Nephron (organoid): ENCODE measurements at regions not wholly inside any gene's neighbourhood (a gene's known extent, or its start where the extent isn't known, plus 50 kb on each side); places are given as distances from the start of the nearest gene placed in this dataset.

Experiments
- H3K27ac Mint-ChIP-seq, 3 experiments: 2 replicates each; pipeline ENCODE4 v1.8.0; 2020; ENCODE audit warnings: mixed read lengths in 3 of 3, mild to moderate bottlenecking in 2 of 3, moderate library complexity in 1 of 3
- H3K27me3 Mint-ChIP-seq: 2 replicates; pipeline ENCODE4 v1.8.0; 2021; ENCODE audit warnings: low read depth, mild to moderate bottlenecking, moderate library complexity, mixed read lengths
- H3K36me3 Mint-ChIP-seq: 2 replicates; pipeline ENCODE4 v1.8.0; 2020; ENCODE audit warnings: low read depth, mixed read lengths
- H3K4me1 Mint-ChIP-seq: 2 replicates; pipeline ENCODE4 v1.8.0; 2020; ENCODE audit warnings: mixed read lengths
- H3K4me3 Mint-ChIP-seq, 3 experiments: 2 replicates each; pipeline ENCODE4 v1.8.0; 2020; ENCODE audit warnings: mild to moderate bottlenecking in 3 of 3, mixed read lengths in 3 of 3, moderate library complexity in 2 of 3
- H3K9me3 Mint-ChIP-seq: 2 replicates; pipeline ENCODE4 v1.8.0; 2020; ENCODE audit warnings: mixed read lengths
- TF ChIP-seq, protein P1 (sequence below), 3 experiments: fragments of 200-600 bp; sonication (generic); IDR thresholded peaks; one replicate each; pipeline ENCODE4 v1.5.0; 2021; ENCODE audit warnings: antibody characterized with exemption in 3 of 3; ENCODE audit not compliant: unreplicated experiment in 3 of 3

DNA sequence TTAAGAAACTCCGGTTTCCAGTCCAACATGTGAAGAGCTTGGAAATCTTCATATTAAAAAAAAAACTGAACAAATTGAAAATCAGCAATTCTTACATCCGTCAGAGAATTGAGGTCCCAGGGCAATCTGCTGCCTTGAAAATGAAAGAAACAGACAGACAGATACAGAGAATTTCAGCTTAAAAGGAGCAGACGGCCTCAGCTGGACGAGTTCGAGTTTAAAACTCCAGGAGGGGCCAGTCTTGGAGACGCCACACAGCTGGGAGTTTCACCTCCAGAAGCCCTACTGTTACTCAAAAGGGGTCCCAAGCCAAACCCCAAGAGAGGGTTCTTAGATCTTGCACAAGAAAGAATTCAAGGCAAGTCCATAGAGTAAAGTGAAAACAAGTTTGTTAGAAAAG lies 226.5 kb upstream of the ARL4C start:
- Mint-ChIP-seq H3K27ac (no peak overlapping the region), H3K9me3 (no peaks in the 10 kb centered on the region), H3K27me3 (no peaks in the 10 kb centered on the region), H3K4me3 (no peak overlapping the region), H3K4me1 (peaks cover 20% of the 10 kb centered on the region), H3K36me3 (no peaks in the 10 kb centered on the region)
- TF ChIP-seq, protein P1, sequence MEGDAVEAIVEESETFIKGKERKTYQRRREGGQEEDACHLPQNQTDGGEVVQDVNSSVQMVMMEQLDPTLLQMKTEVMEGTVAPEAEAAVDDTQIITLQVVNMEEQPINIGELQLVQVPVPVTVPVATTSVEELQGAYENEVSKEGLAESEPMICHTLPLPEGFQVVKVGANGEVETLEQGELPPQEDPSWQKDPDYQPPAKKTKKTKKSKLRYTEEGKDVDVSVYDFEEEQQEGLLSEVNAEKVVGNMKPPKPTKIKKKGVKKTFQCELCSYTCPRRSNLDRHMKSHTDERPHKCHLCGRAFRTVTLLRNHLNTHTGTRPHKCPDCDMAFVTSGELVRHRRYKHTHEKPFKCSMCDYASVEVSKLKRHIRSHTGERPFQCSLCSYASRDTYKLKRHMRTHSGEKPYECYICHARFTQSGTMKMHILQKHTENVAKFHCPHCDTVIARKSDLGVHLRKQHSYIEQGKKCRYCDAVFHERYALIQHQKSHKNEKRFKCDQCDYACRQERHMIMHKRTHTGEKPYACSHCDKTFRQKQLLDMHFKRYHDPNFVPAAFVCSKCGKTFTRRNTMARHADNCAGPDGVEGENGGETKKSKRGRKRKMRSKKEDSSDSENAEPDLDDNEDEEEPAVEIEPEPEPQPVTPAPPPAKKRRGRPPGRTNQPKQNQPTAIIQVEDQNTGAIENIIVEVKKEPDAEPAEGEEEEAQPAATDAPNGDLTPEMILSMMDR (IDR thresholded peaks at IDR 0.05; ENCODE audit: unreplicated experiment in 3 of 3) = no peak

DNA sequence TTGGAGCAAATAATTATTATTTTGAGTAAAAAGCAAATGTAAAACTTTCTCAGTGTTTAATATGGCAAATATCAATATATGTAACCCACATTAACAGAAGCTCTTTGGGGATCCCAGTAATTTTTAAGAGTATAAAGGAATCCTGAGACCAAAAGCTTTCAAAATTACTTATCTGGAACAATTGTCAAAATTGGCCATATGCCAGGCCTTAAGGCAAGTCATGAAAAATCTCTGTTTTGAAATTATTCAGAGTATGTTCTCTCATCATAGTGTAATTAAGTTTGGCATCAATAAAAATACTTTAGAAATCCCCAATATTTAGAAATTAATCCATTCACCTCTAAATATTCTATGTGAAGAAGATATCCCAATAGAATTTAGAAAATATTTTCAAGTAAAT lies 225.3 kb upstream of the ARL4C start:
- Mint-ChIP-seq H3K27me3 (no peaks in the 10 kb centered on the region), H3K27ac (no peak overlapping the region), H3K4me3 (no peak overlapping the region), H3K36me3 (no peaks in the 10 kb centered on the region), H3K9me3 (no peaks in the 10 kb centered on the region), H3K4me1 (peaks cover 31% of the 10 kb centered on the region)
- TF ChIP-seq, protein P1 (IDR thresholded peaks at IDR 0.05; ENCODE audit: unreplicated experiment in 3 of 3) = no peak

DNA sequence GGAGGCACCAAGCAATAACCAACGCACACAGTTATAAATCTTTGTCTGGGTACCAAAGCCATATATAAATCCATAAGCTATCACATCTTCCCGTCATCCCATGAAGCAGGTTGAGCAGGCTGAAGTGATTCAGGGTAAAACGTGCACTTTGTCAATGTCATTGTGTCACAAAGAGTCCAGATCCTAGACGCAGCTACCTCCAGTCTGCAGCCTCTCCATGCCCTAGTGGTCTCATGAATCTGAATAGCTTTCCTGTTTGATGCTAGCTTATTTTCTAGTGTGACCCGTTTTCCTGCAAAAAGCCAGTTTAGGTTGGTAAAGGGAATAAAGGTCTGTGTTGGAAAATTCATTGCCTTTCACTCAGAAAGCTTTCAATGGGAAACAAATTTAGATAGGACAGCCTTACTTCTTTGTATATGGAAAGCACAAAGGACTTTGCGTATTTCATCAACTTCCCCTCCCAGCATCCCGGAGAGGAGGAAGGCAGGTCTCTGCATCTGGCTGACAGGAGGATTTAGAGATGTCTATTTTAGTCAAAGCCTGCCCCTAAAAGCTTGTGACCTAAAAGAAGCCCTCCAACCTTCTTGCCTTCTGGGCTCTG lies 222.3 kb upstream of the ARL4C start:
- H3K4me3 Mint-ChIP-seq = no peak overlapping the region
- no peaks in the 10 kb centered on the region for H3K9me3 Mint-ChIP-seq
- H3K27me3 Mint-ChIP-seq = peaks cover 18% of the 10 kb centered on the region
- H3K27ac Mint-ChIP-seq = no peak overlapping the region
- H3K36me3 Mint-ChIP-seq = no peaks in the 10 kb centered on the region
- H3K4me1 Mint-ChIP-seq = peaks cover 17% of the 10 kb centered on the region
- TF ChIP-seq, protein P1 (IDR thresholded peaks at IDR 0.05; ENCODE audit: unreplicated experiment in 3 of 3) = no peak

DNA sequence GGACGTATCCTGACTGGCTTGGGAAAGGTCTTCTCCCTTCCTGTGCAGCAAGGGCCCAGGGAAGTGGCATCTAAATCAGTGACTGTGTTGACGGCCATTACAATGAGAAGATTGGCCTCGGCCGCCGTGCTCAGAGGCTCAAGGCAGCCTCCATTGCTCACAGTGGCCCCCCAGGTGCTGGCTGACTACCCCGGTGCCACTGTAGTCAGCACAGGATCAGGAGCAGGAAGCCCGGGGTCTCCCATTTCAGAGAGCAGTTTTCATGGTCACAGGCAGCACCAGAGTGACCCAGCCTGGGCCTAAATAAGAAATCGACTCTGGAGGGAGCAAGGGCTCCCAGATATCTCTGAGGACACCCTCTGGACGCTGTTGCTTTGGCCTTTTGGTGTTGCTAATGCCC lies 219.4 kb upstream of the ARL4C start:
- peaks cover 26% of the 10 kb centered on the region for H3K27me3 Mint-ChIP-seq
- no peak overlapping the region for H3K4me3 Mint-ChIP-seq
- peaks cover 17% of the 10 kb centered on the region for H3K4me1 Mint-ChIP-seq
- H3K36me3 Mint-ChIP-seq = no peaks in the 10 kb centered on the region
- no peak overlapping the region for H3K27ac Mint-ChIP-seq
- TF ChIP-seq, protein P1 (IDR thresholded peaks at IDR 0.05; ENCODE audit: unreplicated experiment in 3 of 3) = no peak
- no peaks in the 10 kb centered on the region for H3K9me3 Mint-ChIP-seq

DNA sequence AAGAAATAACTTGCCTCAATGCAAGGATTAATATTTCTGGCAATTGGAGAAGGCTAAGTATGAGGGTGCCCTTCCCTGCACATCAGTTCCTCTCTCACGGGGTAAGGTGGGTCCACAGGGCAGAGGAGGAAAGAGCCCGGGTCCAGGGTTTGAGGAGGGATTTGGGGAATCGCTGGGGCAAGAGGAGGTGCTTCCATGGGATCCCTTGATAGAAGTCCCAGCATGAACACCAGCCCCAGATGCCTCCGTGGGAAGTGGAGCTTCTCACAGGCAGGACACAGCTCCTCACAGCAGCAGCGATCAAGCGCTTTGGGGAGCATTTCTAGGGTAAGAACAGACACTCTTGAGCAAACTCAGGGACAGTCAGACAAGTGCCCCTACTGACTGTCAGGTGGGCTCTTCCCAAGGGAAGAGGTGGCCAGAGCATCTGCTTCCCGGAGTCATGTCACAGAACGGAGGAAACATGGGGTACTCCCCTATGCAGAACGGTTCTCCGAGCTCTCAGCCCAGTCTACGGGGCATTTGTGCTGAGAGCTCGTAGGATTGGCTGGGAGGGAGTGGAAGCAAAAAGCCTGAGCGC lies 218.9 kb upstream of the ARL4C start:
- H3K4me1 Mint-ChIP-seq = peaks cover 17% of the 10 kb centered on the region
- peaks cover 28% of the 10 kb centered on the region for H3K27me3 Mint-ChIP-seq
- no peak overlapping the region for H3K27ac Mint-ChIP-seq
- no peaks in the 10 kb centered on the region for H3K9me3 Mint-ChIP-seq
- no peaks in the 10 kb centered on the region for H3K36me3 Mint-ChIP-seq
- TF ChIP-seq, protein P1 (IDR thresholded peaks at IDR 0.05; ENCODE audit: unreplicated experiment in 3 of 3) = no peak
- no peak overlapping the region for H3K4me3 Mint-ChIP-seq

DNA sequence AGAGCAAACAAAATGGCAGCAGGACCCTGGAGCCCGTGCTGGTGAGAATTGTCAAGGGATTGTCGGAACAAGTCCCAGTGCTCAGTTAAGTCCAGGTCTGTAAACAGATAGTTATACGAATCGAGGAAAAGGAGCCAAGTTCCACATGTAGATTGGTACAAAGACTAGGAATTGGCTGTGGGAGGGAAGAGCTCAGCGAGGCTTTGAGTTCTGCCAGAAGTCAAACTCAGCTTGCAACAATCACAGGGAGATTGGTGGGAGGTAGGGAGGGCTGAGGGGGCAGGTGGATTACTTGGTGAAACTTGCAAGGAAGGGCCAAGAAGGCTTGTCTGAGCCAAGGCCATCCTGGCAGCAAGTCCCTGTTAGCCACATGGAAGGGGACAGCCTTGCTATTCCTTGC lies 217.8 kb upstream of the ARL4C start:
- TF ChIP-seq, protein P1 (IDR thresholded peaks at IDR 0.05; ENCODE audit: unreplicated experiment in 3 of 3) = no peak
- H3K4me1 Mint-ChIP-seq = peaks cover 13% of the 10 kb centered on the region
- no peak overlapping the region for H3K4me3 Mint-ChIP-seq
- H3K27ac Mint-ChIP-seq = no peak overlapping the region
- no peaks in the 10 kb centered on the region for H3K36me3 Mint-ChIP-seq
- H3K9me3 Mint-ChIP-seq = no peaks in the 10 kb centered on the region
- H3K27me3 Mint-ChIP-seq = peaks cover 36% of the 10 kb centered on the region
